Nephron progenitor cell (in vitro differentiated cells): ENCODE measurements at regions not wholly inside any gene's neighbourhood (a gene's known extent, or its start where the extent isn't known, plus 50 kb on each side); places are given as distances from the start of the nearest gene placed in this dataset.

Source experiments
- DNase-seq: peaks from one replicate; pipeline ENCODE4 v3.0.0; 2021
- H3K27ac Mint-ChIP-seq: 2 replicates; pipeline ENCODE4 v1.8.0; 2021; ENCODE audit warnings: mild to moderate bottlenecking, moderate library complexity, mixed read lengths
- H3K27me3 Mint-ChIP-seq: 2 replicates; pipeline ENCODE4 v1.8.0; 2021; ENCODE audit warnings: mild to moderate bottlenecking, low read depth, mixed read lengths; ENCODE audit not compliant: poor library complexity
- H3K36me3 Mint-ChIP-seq: 2 replicates; pipeline ENCODE4 v1.8.0; 2021; ENCODE audit warnings: low read depth, mixed read lengths
- H3K4me1 Mint-ChIP-seq: 2 replicates; pipeline ENCODE4 v1.8.0; 2021; ENCODE audit warnings: mixed read lengths
- H3K4me3 Mint-ChIP-seq: 2 replicates; pipeline ENCODE4 v1.8.0; 2021; ENCODE audit warnings: mild to moderate bottlenecking, moderate library complexity, mixed read lengths
- H3K9me3 Mint-ChIP-seq: 2 replicates; pipeline ENCODE4 v1.8.0; 2021; ENCODE audit warnings: mild to moderate bottlenecking, moderate library complexity, mixed read lengths
- TF ChIP-seq, protein P1 (sequence below): fragments of 200-600 bp; sonication (generic); IDR thresholded peaks from 2 replicates; pipeline ENCODE4 v1.5.0; 2021; ENCODE audit warnings: antibody characterized with exemption

GRCh38 chr11:96798445-96798844 is 408.6 kb downstream of the JRKL start:
- DNase-seq, result no peak
- Mint-ChIP-seq H3K4me1 (no peaks in the 10 kb centered on the region), H3K36me3 (no peaks in the 10 kb centered on the region), H3K9me3 (no peaks in the 10 kb centered on the region), H3K4me3 (no peak overlapping the region), H3K27me3 (no peaks in the 10 kb centered on the region), H3K27ac (no peak overlapping the region)
- TF ChIP-seq, protein P1, sequence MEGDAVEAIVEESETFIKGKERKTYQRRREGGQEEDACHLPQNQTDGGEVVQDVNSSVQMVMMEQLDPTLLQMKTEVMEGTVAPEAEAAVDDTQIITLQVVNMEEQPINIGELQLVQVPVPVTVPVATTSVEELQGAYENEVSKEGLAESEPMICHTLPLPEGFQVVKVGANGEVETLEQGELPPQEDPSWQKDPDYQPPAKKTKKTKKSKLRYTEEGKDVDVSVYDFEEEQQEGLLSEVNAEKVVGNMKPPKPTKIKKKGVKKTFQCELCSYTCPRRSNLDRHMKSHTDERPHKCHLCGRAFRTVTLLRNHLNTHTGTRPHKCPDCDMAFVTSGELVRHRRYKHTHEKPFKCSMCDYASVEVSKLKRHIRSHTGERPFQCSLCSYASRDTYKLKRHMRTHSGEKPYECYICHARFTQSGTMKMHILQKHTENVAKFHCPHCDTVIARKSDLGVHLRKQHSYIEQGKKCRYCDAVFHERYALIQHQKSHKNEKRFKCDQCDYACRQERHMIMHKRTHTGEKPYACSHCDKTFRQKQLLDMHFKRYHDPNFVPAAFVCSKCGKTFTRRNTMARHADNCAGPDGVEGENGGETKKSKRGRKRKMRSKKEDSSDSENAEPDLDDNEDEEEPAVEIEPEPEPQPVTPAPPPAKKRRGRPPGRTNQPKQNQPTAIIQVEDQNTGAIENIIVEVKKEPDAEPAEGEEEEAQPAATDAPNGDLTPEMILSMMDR, result no peak

- DNase-seq, result no peak
- no peaks in the 10 kb centered on the region for H3K4me1 Mint-ChIP-seq
- no peaks in the 10 kb centered on the region for H3K36me3 Mint-ChIP-seq
- TF ChIP-seq, protein P1, result no peak
- no peaks in the 10 kb centered on the region for H3K27me3 Mint-ChIP-seq
- H3K9me3 Mint-ChIP-seq, result peaks cover 8% of the 10 kb centered on the region
- no peak overlapping the region for H3K27ac Mint-ChIP-seq
- no peak overlapping the region for H3K4me3 Mint-ChIP-seq
Measured at GRCh38 chr11:96815236-96815635, 425.4 kb downstream of the JRKL start.

- Mint-ChIP-seq H3K36me3 (no peaks in the 10 kb centered on the region), H3K4me3 (no peak overlapping the region), H3K4me1 (no peaks in the 10 kb centered on the region), H3K27ac (no peak overlapping the region), H3K27me3 (no peaks in the 10 kb centered on the region), H3K9me3 (peaks cover 8% of the 10 kb centered on the region)
- no peak for DNase-seq
- TF ChIP-seq, protein P1, result no peak
Measured at GRCh38 chr11:96817482-96818399, 427.9 kb downstream of the JRKL start.

DNA sequence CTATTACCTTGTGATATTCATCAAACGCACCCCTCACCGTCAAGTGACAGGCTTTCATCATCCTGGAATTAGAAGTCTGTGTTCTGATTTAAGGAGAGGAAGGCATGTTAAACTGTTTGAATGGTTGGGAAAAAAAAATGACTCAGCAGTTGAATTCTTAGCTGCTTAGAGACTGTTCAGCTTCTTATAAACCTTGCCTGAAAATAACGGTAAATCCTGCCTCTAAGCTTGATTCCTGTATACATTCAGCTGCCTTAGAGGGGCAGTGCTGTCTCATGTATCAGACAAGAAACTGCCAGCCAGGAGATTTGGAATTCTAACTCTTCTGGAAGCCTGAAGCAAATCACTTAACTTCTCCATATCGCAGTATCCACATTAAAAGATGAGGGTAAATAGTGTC is 437.4 kb downstream of the JRKL start:
- no peaks in the 10 kb centered on the region for H3K9me3 Mint-ChIP-seq
- no peaks in the 10 kb centered on the region for H3K36me3 Mint-ChIP-seq
- no peaks in the 10 kb centered on the region for H3K27me3 Mint-ChIP-seq
- peak; percentile 5 for DNase-seq
- H3K4me3 Mint-ChIP-seq, result no peak overlapping the region
- no peak overlapping the region for H3K27ac Mint-ChIP-seq
- no peaks in the 10 kb centered on the region for H3K4me1 Mint-ChIP-seq
- TF ChIP-seq, protein P1, result peak; percentile 7

DNA sequence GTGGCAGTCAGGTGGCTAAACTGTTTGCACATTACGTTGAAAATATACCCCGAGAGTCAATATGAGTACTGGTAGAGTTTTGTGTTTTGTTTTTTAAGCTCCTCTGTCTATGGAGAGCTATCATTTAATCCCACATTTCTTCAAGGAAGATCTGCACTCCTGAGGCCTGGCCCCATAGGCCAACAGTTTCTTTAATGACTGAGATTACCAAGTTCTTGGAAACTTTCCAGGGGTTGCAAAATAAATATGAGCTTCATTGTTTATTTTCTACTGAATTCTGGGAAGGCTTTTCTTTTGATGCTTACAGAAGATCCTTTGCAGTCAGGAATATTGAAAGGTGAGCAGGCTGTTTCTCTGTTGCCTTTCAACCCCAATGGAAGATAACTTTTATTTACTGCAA is 452.0 kb downstream of the JRKL start:
- TF ChIP-seq, protein P1, result no peak
- H3K27ac Mint-ChIP-seq, result no peak overlapping the region

GRCh38 chr11:96842731-96843130 is 452.9 kb downstream of the JRKL start:
- no peaks in the 10 kb centered on the region for H3K4me1 Mint-ChIP-seq
- DNase-seq, result no peak
- TF ChIP-seq, protein P1, result no peak

More for the DNA sequence above, 452.0 kb downstream of the JRKL start:
- Mint-ChIP-seq H3K36me3 (no peaks in the 10 kb centered on the region), H3K4me3 (no peak overlapping the region), H3K27me3 (no peaks in the 10 kb centered on the region), H3K4me1 (no peaks in the 10 kb centered on the region), H3K9me3 (no peaks in the 10 kb centered on the region)
- no peak for DNase-seq

More at GRCh38 chr11:96842731-96843130, 452.9 kb downstream of the JRKL start:
- Mint-ChIP-seq H3K4me3 (no peak overlapping the region), H3K36me3 (no peaks in the 10 kb centered on the region), H3K9me3 (no peaks in the 10 kb centered on the region), H3K27ac (no peak overlapping the region), H3K27me3 (no peaks in the 10 kb centered on the region)
